D341Med (cell line): ENCODE measurements at regions not wholly inside any gene's neighbourhood (a gene's known extent, or its start where the extent isn't known, plus 50 kb on each side); places are given as distances from the start of the nearest gene placed in this dataset.
A peak's percentile ranks its signal among the peaks of the same experiment; 100 is the strongest.
"Not testable (repeated sequence)": the region's sequence is repeated elsewhere in the genome, so short reads cannot be mapped to it uniquely, and the experiment has no call there.

Experiments
- DNase-seq: peaks from one replicate; pipeline ENCODE4 v3.0.0; 2012; ENCODE audit warnings: low spot score

DNA sequence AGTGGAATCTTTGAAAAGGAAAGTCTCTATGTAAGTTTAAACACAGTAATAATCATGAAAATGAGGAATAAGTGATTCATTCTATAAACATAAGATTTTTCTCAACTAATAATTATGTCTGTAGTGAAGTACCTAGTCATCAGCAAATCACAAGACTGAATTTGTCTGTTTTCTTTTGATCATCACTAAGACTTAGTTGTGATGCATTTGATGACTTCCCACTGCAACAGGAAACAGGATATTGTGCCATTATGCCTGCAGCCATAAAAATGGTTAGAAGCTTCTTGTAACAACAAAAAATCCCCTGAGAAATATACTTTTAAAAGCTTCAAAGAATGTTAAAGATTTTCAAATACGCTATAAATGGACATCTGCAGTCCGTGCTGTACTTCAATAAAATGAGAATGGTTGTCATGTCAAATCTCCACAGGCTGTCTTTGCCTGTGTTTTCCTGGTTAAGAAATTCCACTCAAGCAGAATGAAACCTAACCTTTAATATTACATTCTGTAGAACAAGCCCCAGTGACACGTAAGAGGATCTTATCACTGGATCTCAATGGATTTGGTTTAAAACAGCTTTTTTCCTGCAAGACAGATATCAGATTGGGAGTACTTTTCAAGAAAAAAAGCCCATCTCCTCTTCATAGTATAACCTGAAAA, 1262.3 kb upstream of the PHF14 start:
- no peak for DNase-seq

DNA sequence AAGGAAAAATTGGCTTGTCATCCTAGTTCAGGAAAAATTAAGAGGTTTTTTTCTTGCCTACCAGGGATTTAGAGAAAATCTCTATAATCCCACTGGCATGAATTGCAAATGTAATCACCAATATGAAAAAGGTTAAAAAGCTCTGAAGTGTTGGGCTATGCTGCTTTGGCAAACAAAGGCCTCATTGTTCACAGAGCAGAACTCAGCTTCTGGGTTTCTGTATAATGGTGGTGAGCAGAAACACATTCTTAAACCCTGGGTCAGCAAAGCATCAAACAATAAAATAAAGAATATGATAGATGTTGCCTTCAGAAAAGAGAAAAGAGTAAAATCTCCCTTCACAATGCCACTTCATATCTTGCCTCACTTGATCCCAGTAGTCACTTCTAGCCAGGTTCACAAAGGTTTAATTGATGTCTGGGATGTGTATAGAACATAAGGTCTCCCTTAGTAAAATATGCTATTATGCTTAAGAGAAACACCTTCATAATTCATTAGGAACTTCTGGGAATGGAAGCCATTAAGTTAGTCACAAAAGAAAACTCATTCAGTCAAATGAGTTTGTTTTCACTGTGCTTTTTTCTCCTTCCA, 1255.5 kb upstream of the PHF14 start:
- DNase-seq, result no peak

DNA sequence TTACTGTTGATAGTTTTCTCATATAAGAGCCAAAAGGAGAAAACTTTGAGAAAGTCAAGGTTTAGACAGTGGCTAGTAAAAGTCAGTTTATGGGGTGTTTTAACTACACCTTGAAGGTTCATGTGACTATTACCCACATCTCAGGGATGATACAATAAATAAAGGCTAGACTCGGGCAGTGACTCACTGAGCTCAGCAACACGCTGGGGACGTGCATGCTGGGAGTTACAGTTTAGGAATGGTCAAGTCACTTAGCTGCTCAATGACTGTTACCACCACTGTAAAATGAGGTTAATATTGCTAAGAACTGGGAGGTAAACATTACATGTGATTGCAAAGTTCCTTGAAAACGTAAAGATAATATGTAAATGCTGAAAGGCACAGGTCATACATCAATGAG, 1254.4 kb upstream of the PHF14 start:
- DNase-seq, result no peak

DNA sequence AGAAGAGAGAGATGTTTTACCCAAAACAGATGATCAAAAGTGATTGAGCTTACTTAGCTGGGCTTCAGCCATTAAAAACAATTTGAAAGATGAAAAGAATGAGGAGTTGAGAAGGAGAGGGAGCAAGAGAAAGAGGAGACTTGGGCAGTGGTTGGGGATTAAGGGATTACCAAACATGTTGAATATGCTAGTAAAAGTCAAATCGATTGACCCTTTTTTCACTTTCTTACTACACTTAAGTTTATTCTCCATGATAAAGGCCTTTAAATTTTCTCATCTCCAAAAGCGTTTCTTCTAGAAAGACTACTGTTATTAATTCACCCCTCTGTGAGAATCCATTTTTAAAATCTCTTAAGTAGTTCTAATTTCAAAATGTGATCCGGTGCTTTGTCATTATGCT, 1254.0 kb upstream of the PHF14 start:
- no peak for DNase-seq

DNA sequence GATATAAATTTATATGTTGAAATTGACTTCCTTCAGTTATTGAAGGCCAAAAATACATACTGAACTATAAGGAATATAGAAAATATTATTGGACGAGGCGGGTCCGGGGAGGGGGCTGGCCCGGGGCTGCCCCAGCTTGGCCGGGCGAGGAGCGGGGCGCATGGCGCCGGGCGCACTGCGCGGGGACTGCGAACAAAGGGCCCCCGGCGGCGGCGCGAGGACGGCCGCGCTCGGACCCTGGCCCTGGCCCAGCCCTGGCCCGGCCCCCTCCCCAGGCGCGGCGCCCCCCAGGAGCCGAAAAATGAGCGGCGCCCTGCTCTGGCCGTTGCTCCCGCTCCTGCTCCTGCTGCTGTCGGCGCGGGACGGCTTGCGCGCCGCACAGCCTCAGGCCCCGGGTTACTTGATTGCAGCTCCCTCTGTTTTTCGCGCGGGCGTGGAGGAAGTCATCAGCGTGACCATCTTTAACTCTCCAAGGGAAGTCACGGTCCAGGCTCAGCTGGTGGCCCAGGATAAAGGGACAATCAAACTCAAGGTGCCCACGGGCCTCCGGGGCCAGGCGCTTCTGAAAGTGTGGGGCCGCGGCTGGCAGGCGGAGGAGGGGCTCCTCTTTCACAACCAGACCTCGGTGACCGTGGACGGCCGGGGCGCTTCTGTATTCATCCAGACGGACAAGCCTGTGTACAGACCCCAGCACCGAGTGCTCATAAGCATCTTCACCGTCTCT, 1247.6 kb upstream of the PHF14 start:
- DNase-seq, result not testable (repeated sequence)

DNA sequence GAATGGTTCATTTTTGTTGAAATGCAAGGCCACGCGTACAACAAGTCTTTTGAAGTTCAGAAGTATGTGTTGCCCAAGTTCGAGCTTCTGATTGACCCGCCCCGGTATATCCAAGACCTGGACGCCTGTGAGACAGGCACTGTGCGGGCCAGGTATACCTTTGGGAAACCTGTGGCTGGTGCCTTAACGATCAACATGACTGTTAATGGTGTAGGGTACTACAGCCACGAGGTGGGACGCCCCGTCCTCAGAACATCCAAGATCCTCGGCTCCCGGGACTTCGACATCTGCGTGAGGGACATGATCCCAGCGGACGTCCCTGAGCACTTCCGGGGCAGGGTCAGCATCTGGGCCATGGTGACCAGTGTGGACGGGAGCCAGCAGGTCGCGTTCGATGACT, 1246.9 kb upstream of the PHF14 start:
- DNase-seq, result not testable (repeated sequence)

DNA sequence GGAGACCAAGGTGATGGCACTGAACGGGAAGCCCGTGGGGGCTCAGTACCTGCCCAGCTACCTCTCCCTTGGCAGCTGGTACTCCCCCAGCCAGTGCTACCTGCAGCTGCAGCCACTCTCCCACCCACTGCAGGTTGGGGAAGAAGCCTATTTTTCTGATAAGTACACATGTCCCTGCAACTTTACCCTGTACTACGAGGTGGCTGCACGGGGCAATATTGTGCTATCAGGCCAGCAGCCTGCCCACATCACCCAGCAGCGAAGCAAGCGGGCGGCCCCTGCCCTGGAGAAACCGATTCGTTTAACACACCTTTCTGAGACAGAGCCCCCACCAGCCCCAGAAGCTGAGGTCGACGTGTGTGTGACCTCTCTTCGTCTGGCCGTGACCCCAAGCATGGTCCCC, 1246.2 kb upstream of the PHF14 start:
- not testable (repeated sequence) for DNase-seq

DNA sequence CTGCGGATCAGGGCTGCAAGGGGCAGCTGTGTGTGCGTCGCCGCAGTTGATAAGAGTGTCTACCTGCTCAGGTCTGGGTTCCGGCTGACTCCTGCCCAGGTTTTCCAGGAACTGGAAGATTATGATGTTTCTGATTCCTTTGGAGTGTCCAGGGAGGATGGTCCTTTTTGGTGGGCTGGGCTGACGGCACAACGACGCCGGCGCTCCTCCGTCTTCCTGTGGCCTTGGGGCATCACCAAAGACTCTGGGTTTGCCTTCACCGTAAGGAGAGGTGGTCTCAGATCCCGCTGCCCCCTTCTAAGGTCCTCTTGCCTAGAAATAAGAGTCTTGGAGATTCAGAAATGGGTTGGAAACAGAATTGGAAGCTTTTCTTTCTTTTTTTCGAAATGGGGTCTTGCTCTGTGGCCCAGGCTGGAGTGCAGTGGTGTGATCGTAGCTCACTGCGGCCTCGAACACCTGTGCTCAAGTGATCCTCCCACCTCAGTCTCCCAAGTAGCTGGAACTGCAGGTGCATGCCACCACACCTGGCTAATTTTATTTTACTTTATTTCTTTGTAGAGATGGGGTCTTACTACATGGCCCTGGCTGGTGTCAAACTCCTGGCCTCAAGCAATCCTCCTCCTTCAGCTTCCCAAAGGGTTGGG, 1245.5 kb upstream of the PHF14 start:
- DNase-seq, result not testable (repeated sequence)

DNA sequence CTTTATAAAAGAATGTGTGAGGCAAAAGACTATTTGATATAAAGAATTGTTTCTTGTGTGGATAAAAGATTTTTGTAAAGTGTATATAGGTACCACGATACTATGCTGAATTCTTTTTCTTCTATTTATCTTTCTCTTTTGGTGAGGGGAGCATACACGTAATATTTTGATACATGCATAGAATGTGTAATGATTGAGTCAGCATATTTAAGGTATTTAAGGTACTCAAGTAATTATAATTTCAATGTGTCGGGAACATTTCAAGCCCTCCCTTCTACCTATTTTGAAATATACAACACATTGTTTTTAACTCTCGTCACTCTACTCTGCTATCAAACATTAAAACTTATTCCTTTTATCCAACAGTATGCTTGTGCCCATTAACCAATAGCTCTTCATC, 1221.6 kb upstream of the PHF14 start:
- DNase-seq, result no peak

DNA sequence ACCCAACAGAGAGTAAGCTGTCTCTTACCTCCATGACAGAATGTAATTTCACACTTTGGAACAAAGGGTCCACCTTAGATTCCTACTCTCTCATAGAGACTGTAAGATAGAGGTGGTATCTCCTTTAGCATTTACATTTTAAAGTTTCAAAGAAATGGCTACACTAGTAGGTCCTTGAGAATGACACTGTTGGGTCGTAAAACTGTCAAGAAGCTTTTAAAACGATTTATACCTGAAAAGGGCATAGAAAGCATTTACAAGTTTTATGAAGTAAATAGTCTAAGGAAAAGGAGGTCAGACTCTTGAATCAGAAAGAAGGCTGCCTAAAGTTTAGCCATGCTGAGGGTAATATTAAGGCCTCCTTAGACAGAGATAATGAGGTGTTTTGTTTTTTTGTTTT, 1212.4 kb upstream of the PHF14 start:
- no peak for DNase-seq

DNA sequence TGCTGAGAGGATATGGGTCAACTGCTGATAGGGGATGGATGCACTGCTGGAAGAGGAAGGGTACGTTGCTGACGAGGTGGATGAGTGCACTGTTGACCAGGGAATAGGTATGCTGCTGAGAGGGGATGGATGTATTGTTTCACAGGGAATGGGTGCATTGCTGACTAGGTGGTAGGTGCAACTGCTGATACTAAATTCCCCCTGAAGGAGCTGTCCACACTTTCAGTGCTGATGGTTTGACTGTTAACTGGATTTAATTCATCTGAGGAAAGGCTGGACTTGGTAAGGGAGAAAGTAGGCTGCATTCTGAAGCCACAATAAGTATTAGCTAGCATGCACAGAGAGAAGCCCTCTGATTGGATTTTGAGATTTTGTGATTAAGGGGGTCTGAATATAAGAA, 1196.8 kb upstream of the PHF14 start:
- DNase-seq, result no peak

DNA sequence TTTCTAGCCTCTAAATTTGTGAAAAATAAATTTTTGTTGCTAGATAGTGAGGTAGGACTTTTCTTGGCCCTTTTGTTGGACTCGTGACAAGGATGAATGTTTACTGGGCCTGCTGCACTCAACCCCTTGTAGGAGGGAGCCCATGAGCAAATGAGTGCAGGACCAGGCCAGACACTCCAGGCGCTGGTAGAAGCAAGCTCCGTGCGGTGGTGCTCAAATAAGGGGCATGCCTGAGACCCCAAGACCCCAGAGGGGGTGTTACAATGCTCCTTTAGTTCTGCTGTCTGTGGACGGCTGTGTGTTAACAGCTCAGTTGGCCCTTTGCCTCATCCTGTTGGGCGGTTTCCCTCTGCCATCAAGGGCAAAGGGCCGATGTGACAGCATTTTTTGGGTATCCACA, 1195.3 kb upstream of the PHF14 start:
- no peak for DNase-seq

DNA sequence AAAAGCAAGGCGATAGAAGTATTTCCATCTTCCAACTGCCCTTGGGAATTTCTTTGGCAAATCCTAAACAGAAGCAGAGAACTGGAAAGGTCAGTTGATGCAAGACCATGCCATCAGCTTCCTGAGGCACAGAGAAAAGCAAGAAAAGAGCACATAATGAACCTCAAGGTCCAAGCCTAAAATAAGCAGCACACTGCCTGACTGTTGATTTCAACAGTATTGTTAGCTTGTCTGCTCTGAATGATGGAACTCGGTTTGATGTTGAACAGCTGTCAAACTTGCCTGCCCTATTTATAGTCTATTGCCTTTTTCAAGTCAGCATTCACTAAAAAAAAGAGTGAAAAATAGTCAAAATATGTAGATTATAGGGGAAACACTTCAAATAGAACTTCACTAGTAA, 1192.0 kb upstream of the PHF14 start:
- DNase-seq, result no peak

DNA sequence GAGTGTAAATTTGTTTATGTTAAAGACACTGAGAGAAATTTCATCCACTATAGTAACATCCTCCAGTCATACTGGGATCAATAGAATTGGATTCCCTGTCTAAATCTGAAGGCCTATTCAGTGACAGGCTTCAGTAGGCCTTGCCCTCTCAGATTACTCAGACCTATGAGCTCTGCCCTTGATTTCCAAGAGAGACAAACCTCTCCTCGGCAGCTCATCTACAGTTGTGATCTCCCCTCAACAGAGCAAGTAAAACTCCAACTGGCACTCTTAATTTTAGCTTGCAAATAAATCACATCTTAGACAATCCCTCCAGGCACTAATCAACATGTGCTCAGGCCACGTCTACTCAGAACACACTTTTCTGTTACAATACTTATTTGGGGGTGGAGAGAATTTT, 1191.4 kb upstream of the PHF14 start:
- no peak for DNase-seq

DNA sequence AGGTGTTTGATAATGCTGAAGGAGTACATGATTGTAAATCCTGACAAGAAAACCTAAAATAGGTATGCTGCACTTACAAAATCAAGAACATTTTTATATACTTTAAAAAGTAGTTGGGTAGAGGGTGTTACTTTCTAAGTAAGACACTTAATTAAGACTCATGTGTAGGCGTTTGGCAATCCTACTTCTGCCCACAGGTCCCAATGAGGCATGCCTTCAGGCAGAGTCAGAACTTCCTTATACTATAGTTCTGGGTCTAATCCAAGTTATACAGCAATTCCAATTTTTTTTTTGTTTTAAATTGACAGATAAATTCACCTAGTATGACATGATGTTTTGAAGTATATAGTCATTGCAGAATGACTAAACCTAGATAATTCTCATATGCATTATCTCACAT, 1188.5 kb upstream of the PHF14 start:
- DNase-seq, result no peak

DNA sequence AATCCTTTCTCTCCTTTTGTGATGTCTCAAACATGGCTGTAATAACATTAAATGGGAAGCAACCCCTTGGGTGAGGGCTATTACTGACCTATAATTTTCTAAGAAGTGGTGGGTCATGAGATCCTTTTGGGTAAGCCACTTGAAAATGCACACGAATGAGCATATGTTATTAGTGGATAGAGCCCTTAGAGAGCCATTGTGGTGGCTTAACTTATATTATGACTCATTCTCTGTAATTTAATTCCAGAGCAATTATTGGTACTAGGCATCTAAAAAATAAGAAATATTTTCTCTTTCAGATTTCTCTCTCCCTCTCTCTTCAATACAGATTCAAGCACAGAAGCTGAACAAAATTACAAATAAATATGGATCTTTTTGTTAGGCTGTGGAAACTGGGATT, 1177.4 kb upstream of the PHF14 start:
- DNase-seq, result no peak

DNA sequence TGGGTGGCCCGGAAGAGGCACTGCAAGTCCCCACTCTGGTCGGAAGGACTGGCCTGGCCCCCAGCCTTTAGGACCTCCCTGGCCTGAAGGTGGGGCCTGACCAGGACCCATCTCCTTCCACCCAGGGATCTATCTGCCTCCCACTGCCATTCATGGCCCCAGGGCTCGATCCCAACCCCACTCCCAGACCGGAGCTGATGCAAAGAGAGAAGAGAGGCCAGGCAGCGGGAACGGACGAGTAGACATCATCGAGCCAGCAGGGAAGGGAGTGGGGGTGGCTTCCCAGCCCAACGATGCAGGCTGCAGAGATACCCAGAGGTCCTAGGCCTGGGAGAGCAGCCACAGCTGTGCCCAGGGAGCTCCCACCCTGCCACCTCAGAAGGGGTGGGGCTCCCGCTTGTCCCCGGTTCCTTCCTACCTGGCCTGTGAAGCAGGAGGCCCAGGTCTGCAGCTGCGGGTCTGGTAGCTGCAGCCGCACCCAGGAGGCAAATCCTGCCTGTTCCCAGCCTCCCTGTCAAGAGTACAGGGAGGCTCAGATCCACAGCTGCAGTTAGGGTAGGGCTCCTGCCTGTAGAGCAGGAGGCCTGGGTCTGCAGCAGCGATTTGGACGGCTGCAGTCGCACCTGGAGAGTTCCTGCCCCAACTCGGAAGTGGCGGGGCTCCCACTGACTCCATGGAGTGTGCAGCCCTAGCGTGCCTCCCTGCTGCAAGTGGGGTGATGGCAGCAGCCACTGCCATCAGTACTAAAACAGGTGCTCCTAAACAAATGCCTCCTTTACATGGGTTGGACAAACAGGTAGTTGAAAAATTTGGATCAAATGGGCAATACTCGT, 1151.0 kb upstream of the PHF14 start:
- DNase-seq, result peak; percentile 8

DNA sequence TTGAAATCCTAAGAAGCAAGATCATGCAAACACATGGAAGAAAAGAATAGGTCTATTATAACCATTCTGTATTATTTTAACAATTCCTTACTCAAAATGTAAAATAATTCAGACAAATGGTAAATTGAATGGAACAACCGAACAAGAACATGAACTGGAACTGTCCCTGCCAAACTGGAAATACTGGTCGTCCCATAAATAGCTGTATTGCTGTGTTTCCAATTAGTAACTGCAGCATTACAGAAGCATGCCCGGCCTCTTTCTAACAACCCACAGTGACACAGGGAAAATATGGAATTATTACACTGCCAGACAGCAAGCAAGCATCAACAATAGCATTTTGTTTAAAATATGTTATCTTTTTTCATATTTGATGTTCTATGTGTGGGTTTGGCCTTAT, 1138.5 kb upstream of the PHF14 start:
- DNase-seq, result no peak

DNA sequence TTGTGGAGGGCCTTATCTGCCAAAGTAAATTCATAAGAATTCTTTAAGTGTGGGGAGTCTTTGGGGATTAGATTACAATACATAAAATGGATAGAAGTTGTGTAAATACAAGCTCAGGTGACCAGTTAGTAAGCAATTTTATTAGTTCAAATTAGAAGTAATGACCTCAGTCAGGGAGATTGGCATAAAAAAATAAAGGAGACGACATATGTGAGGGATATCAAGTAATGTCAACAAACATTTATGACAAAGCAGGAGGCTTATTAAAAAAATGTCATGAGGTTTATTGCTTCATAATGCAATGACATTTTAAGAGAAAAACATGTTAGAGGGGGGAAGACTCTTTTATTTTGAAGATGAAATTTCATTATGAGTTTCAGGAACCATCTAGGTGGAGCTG, 1137.0 kb upstream of the PHF14 start:
- no peak for DNase-seq

DNA sequence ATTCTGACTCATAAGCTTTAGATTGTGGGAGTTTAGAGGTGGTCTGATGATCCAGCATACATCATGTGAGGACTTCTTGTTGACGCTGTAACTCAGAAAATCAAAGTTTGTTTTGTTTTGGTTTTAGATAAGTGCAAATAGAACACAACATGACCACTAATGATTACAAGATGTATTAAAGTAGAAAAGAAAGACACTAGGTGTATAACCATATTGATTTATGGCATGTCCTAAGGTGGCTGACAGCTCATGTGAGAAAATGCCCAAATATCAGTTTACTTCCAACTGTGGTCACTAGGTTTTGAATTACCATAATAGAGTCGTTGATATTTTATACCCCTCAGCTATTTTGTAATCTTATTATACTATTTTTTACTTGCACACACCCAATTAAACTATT, 1131.4 kb upstream of the PHF14 start:
- no peak for DNase-seq

DNA sequence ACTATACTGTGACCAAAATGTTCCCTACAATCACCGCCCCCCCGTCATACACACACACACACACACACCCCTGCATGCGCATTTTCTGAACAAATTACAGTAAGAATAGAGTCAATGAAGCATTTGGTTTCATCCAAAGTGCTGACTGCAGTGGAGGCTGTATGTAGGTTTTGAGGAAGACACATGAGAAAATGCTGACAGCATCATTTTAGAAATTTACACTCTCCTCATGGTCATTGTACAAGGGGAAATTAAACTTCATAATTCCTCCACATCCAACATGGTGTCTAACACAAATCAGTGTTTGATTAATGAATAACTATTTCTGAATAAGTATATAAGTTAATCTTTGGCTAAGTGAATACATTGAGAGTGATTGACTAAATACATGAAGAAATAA, 1126.8 kb upstream of the PHF14 start:
- no peak for DNase-seq

DNA sequence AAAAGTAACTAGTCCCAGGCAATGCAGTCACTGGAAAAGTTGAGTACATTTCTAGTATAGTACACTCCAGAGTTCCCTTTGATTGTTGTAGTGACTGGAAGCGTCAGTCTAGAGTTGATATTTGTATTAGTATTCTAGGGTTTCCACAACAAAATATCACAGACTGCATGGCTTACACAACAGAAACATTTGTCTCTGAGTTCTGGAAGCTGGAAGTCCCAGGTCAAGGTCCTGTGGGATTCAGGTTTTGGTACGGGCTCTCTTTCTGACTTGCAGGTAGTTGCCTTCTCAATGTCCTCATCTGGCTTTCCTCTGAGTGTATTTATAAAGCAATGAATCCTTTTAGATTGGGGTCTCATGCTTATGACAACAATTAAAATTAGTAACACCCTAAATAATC, 1119.1 kb upstream of the PHF14 start:
- DNase-seq, result no peak
